Ectodermal cell (in vitro differentiated cells): ENCODE measurements at regions not wholly inside any gene's neighbourhood (a gene's known extent, or its start where the extent isn't known, plus 50 kb on each side); places are given as distances from the start of the nearest gene placed in this dataset.
"Not testable (repeated sequence)": the region's sequence is repeated elsewhere in the genome, so short reads cannot be mapped to it uniquely, and the experiment has no call there.

ENCODE experiments used
- H3K27ac ChIP-seq: 2 replicates; pipeline ENCODE4 v1.7.0; 2013; ENCODE audit warnings: mild to moderate bottlenecking, low read depth, low read length; ENCODE audit not compliant: insufficient read depth, poor library complexity, severe bottlenecking
- H3K27me3 ChIP-seq: 2 replicates; pipeline ENCODE4 v1.7.0; 2013; ENCODE audit warnings: mild to moderate bottlenecking, low read length; ENCODE audit not compliant: insufficient read depth, control insufficient read depth, poor library complexity, severe bottlenecking
- H3K36me3 ChIP-seq: one replicate; pipeline ENCODE4 v1.7.0; 2013; ENCODE audit warnings: low read length; ENCODE audit not compliant: control insufficient read depth, insufficient read depth
- H3K4me1 ChIP-seq: one replicate; pipeline ENCODE4 v1.7.0; 2013; ENCODE audit warnings: low read length; ENCODE audit not compliant: control insufficient read depth, insufficient read depth
- H3K4me3 ChIP-seq: 2 replicates; pipeline ENCODE4 v1.7.0; 2013; ENCODE audit warnings: low read depth, low read length, control low read depth; ENCODE audit not compliant: insufficient read depth
- H3K9me3 ChIP-seq: 2 replicates; pipeline ENCODE4 v1.7.0; 2013; ENCODE audit warnings: mild to moderate bottlenecking, low read length, moderate library complexity; ENCODE audit not compliant: control insufficient read depth
- WGBS, 2 experiments: methylation state at CpG; one replicate each; pipeline ENCODE4 v1.1.7; 2013; ENCODE audit warnings: missing lambda C conversion rate in 2 of 2; 5-methylcytosine and 5-hydroxymethylcytosine counted together

- not testable (repeated sequence) for H3K27me3 ChIP-seq, H3K36me3 ChIP-seq, H3K27ac ChIP-seq, H3K4me3 ChIP-seq, H3K4me1 ChIP-seq, H3K9me3 ChIP-seq
- 100% methylated on average over 1 of the region's 1 CpG for WGBS, 2 experiments
These were observed 112.8 kb upstream of the GCFC2 start for GRCh38 chr2:75823515-75823914.

- 89 to 93% methylated on average over 2 of the region's 2 CpGs for WGBS, 2 experiments
These were observed 111.6 kb upstream of the GCFC2 start for GRCh38 chr2:75822336-75822735.

GRCh38 chr2:75820693-75821092, 110.0 kb upstream of the GCFC2 start:
- WGBS, 2 experiments, result 90 to 92% methylated on average over 3 of the region's 3 CpGs
- no peaks in the 10 kb centered on the region for H3K9me3 ChIP-seq
- no peaks in the 10 kb centered on the region for H3K4me1 ChIP-seq

More at GRCh38 chr2:75822336-75822735, 111.6 kb upstream of the GCFC2 start:
- Histone ChIP-seq H3K27me3 (no peaks in the 10 kb centered on the region), H3K4me3 (no peak overlapping the region), H3K27ac (no peak overlapping the region), H3K9me3 (no peaks in the 10 kb centered on the region), H3K4me1 (no peaks in the 10 kb centered on the region), H3K36me3 (no peaks in the 10 kb centered on the region)

GRCh38 chr2:75810611-75811330, 100.1 kb upstream of the GCFC2 start:
- Histone ChIP-seq H3K9me3 (no peaks in the 10 kb centered on the region), H3K4me1 (no peaks in the 10 kb centered on the region), H3K27me3 (no peaks in the 10 kb centered on the region), H3K4me3 (no peak overlapping the region), H3K27ac (no peak overlapping the region), H3K36me3 (no peaks in the 10 kb centered on the region)
- 94 to 97% methylated on average over 6 of the region's 6 CpGs for WGBS, 2 experiments

More at GRCh38 chr2:75820693-75821092, 110.0 kb upstream of the GCFC2 start:
- Histone ChIP-seq H3K27me3 (no peaks in the 10 kb centered on the region), H3K36me3 (no peaks in the 10 kb centered on the region), H3K27ac (no peak overlapping the region), H3K4me3 (no peak overlapping the region)

GRCh38 chr2:75808793-75809535, 98.2 kb upstream of the GCFC2 start:
- no peaks in the 10 kb centered on the region for H3K36me3 ChIP-seq
- 99 to 100% methylated on average over 4 of the region's 4 CpGs for WGBS, 2 experiments
- H3K4me1 ChIP-seq, result no peaks in the 10 kb centered on the region
- H3K27me3 ChIP-seq, result no peaks in the 10 kb centered on the region
- no peaks in the 10 kb centered on the region for H3K9me3 ChIP-seq
- no peak overlapping the region for H3K27ac ChIP-seq
- no peak overlapping the region for H3K4me3 ChIP-seq

GRCh38 chr2:75807992-75808391, 97.3 kb upstream of the GCFC2 start:
- Histone ChIP-seq H3K27ac (no peak overlapping the region), H3K4me3 (no peak overlapping the region), H3K9me3 (no peaks in the 10 kb centered on the region), H3K27me3 (no peaks in the 10 kb centered on the region), H3K36me3 (no peaks in the 10 kb centered on the region), H3K4me1 (no peaks in the 10 kb centered on the region)
- 91 to 93% methylated on average over 2 of the region's 2 CpGs for WGBS, 2 experiments

- Histone ChIP-seq H3K27me3 (no peaks in the 10 kb centered on the region), H3K36me3 (no peaks in the 10 kb centered on the region), H3K4me3 (no peak overlapping the region), H3K27ac (no peak overlapping the region), H3K4me1 (no peaks in the 10 kb centered on the region), H3K9me3 (no peaks in the 10 kb centered on the region)
- WGBS, 2 experiments, result 81 to 85% methylated on average over 2 of the region's 2 CpGs
These were observed 90.7 kb upstream of the GCFC2 start for GRCh38 chr2:75801234-75801982.

GRCh38 chr2:75800456-75800855, 89.7 kb upstream of the GCFC2 start:
- H3K9me3 ChIP-seq, result no peaks in the 10 kb centered on the region
- H3K4me3 ChIP-seq, result no peak overlapping the region
- H3K27me3 ChIP-seq, result no peaks in the 10 kb centered on the region
- no peaks in the 10 kb centered on the region for H3K36me3 ChIP-seq
- no peak overlapping the region for H3K27ac ChIP-seq
- 89 to 94% methylated on average over 8 of the region's 8 CpGs for WGBS, 2 experiments
- H3K4me1 ChIP-seq, result no peaks in the 10 kb centered on the region

- Histone ChIP-seq H3K27me3 (no peaks in the 10 kb centered on the region), H3K4me1 (no peaks in the 10 kb centered on the region), H3K9me3 (no peaks in the 10 kb centered on the region), H3K4me3 (no peak overlapping the region), H3K36me3 (no peaks in the 10 kb centered on the region), H3K27ac (no peak overlapping the region)
- 79 to 82% methylated on average over 4 of the region's 4 CpGs for WGBS, 2 experiments
These were observed 89.1 kb upstream of the GCFC2 start for GRCh38 chr2:75799859-75800258.

- no peaks in the 10 kb centered on the region for H3K36me3 ChIP-seq
- H3K9me3 ChIP-seq, result no peaks in the 10 kb centered on the region
- 91% methylated on average over 4 of the region's 4 CpGs for WGBS, 2 experiments
- no peak overlapping the region for H3K27ac ChIP-seq
- H3K27me3 ChIP-seq, result no peaks in the 10 kb centered on the region
- no peak overlapping the region for H3K4me3 ChIP-seq
- H3K4me1 ChIP-seq, result no peaks in the 10 kb centered on the region
These were observed 87.9 kb upstream of the GCFC2 start for GRCh38 chr2:75798569-75798968.
